Neural cell (in vitro differentiated cells): ENCODE measurements at regions not wholly inside any gene's neighbourhood (a gene's known extent, or its start where the extent isn't known, plus 50 kb on each side); places are given as distances from the start of the nearest gene placed in this dataset.

Experiments
- H2AFZ ChIP-seq: fragments of 200-600, 300-800 bp; sonication (generic), shearing (Covaris generic); 2 replicates; pipeline ENCODE4 v1.6.0; 2014; ENCODE audit warnings: low read depth, mild to moderate bottlenecking, antibody characterized with exemption, low read length, moderate library complexity
- H3F3A ChIP-seq: fragments of 200-600 bp; shearing (Covaris generic); 2 replicates; pipeline ENCODE4 v1.6.1; 2016; ENCODE audit warnings: mild to moderate bottlenecking, moderate library complexity, mixed read lengths, antibody characterized with exemption, low read length; ENCODE audit not compliant: insufficient read depth, poor library complexity, severe bottlenecking
- H3K27ac ChIP-seq: fragments of 200-600, 300-800 bp; sonication (generic), shearing (Covaris generic); 2 replicates; pipeline ENCODE4 v1.5.1; 2014; ENCODE audit warnings: mild to moderate bottlenecking, low read length, moderate library complexity
- H3K27me3 ChIP-seq: fragments of 300-800, 200-600 bp; sonication (generic), shearing (Covaris generic); 2 replicates; pipeline ENCODE4 v1.6.0; 2014; ENCODE audit warnings: mild to moderate bottlenecking, low read depth, low read length, moderate library complexity; ENCODE audit not compliant: insufficient read depth
- H3K36me3 ChIP-seq: fragments of 300-800, 200-600 bp; sonication (generic), shearing (Covaris generic); 2 replicates; pipeline ENCODE4 v1.5.1; 2014; ENCODE audit warnings: mild to moderate bottlenecking, antibody characterized with exemption, low read length, moderate library complexity; ENCODE audit not compliant: insufficient read depth
- H3K4me2 ChIP-seq: fragments of 300-800, 200-600 bp; sonication (generic), shearing (Covaris generic); 2 replicates; pipeline ENCODE4 v1.6.0; 2014; ENCODE audit warnings: mild to moderate bottlenecking, low read length
- H3K4me3 ChIP-seq: fragments of 300-800, 200-600 bp; sonication (generic), shearing (Covaris generic); 2 replicates; pipeline ENCODE4 v1.5.1; 2014; ENCODE audit warnings: mild to moderate bottlenecking, low read length, moderate library complexity
- H3K79me2 ChIP-seq: fragments of 200-600 bp; shearing (Covaris generic); replicated peaks from 2 replicates; pipeline ENCODE4 v1.6.0; 2014; ENCODE audit warnings: mild to moderate bottlenecking, low read length, moderate library complexity; ENCODE audit not compliant: insufficient read depth
- H3K9ac ChIP-seq: fragments of 300-800, 200-600 bp; sonication (generic), shearing (Covaris generic); 2 replicates; pipeline ENCODE4 v1.6.1; 2016; ENCODE audit warnings: mild to moderate bottlenecking, low read length, mixed read lengths
- H3K9me2 ChIP-seq: fragments of 200-600 bp; shearing (Covaris generic); 2 replicates; pipeline ENCODE4 v1.6.1; 2016; ENCODE audit warnings: mild to moderate bottlenecking, low read length, mixed read lengths; ENCODE audit not compliant: insufficient read depth
- H3K9me3 ChIP-seq: fragments of 200-600, 300-800 bp; sonication (generic), shearing (Covaris generic); 2 replicates; pipeline ENCODE4 v1.6.1; 2016; ENCODE audit warnings: mild to moderate bottlenecking, mixed run types, low read length, moderate library complexity, mixed read lengths
- H4K20me1 ChIP-seq: fragments of 200-600 bp; shearing (Covaris generic); 2 replicates; pipeline ENCODE4 v1.6.1; 2016; ENCODE audit warnings: mild to moderate bottlenecking, mixed run types; ENCODE audit not compliant: insufficient read depth
- CTCF ChIP-seq: fragments of 450-650 bp; IDR thresholded peaks from 2 replicates; pipeline ENCODE4 v1.5.1; 2014; ENCODE audit warnings: antibody characterized with exemption, mild to moderate bottlenecking, moderate library complexity; ENCODE audit not compliant: poor library complexity, severe bottlenecking
- EP300 ChIP-seq: fragments of 450-650 bp; conservative IDR thresholded peaks from 2 replicates; pipeline ENCODE4 v1.6.1; 2014; ENCODE audit warnings: antibody characterized with exemption, mild to moderate bottlenecking, moderate library complexity; ENCODE audit not compliant: poor library complexity, severe bottlenecking
- EZH2 ChIP-seq: fragments of 200-600, 300-800 bp; shearing (Covaris generic), sonication (generic); IDR thresholded peaks from 2 replicates; pipeline ENCODE4 v1.6.1; 2014; ENCODE audit warnings: antibody characterized with exemption, low read length, borderline replicate concordance, mild to moderate bottlenecking; ENCODE audit not compliant: insufficient read depth, poor library complexity, severe bottlenecking
- MXI1 ChIP-seq: fragments of 450-650 bp; conservative IDR thresholded peaks from 2 replicates; pipeline ENCODE4 v1.6.1; 2014; ENCODE audit warnings: antibody characterized with exemption, mild to moderate bottlenecking; ENCODE audit not compliant: poor library complexity, severe bottlenecking
- POLR2AphosphoS5 ChIP-seq: IDR thresholded peaks from 2 replicates; pipeline ENCODE4 v1.6.1; 2012
- RAD21 ChIP-seq: fragments of 450-650 bp; conservative IDR thresholded peaks from 2 replicates; pipeline ENCODE4 v1.6.1; 2014; ENCODE audit warnings: antibody characterized with exemption, mild to moderate bottlenecking, moderate library complexity
- REST ChIP-seq: IDR thresholded peaks from 2 replicates; pipeline ENCODE4 v1.6.1; 2012; ENCODE audit warnings: borderline replicate concordance
- SMC3 ChIP-seq: fragments of 450-650 bp; conservative IDR thresholded peaks from 2 replicates; pipeline ENCODE4 v1.6.1; 2014; ENCODE audit warnings: antibody characterized with exemption, mild to moderate bottlenecking, moderate library complexity; ENCODE audit not compliant: poor library complexity
- TAF1 ChIP-seq: IDR thresholded peaks from 2 replicates; pipeline ENCODE4 v1.6.1; 2012; ENCODE audit warnings: low read depth

- no peak overlapping the region for H3K4me2 ChIP-seq
- no peaks in the 10 kb centered on the region for H4K20me1 ChIP-seq
These were observed 148.5 kb upstream of the NAALADL2 start for GRCh38 chr3:174710612-174711011.

GRCh38 chr3:174715386-174715785 is 143.7 kb upstream of the NAALADL2 start:
- no peaks in the 10 kb centered on the region for H3K9me3 ChIP-seq
- no peak overlapping the region for H2AFZ ChIP-seq
- no peaks in the 10 kb centered on the region for H3F3A ChIP-seq
- no peaks in the 10 kb centered on the region for H3K36me3 ChIP-seq
- H4K20me1 ChIP-seq = no peaks in the 10 kb centered on the region
- H3K4me3 ChIP-seq = no peak overlapping the region
- TF ChIP-seq POLR2AphosphoS5 = no peak
- TF ChIP-seq TAF1 = no peak
- TF ChIP-seq REST = no peak
- TF ChIP-seq SMC3 = no peak
- TF ChIP-seq EZH2 = no peak
- TF ChIP-seq MXI1 = no peak
- TF ChIP-seq RAD21 = no peak
- no peak for TF ChIP-seq CTCF
- TF ChIP-seq EP300 = no peak
- H3K9me2 ChIP-seq = no peaks in the 10 kb centered on the region
- H3K9ac ChIP-seq = no peak overlapping the region
- H3K27me3 ChIP-seq = no peaks in the 10 kb centered on the region
- no peak overlapping the region for H3K4me2 ChIP-seq
- H3K79me2 ChIP-seq = no peaks in the 10 kb centered on the region
- no peak overlapping the region for H3K27ac ChIP-seq

More at GRCh38 chr3:174710612-174711011, 148.5 kb upstream of the NAALADL2 start:
- no peaks in the 10 kb centered on the region for H3K79me2 ChIP-seq
- H3K27ac ChIP-seq = no peak overlapping the region
- H3K9me2 ChIP-seq = no peaks in the 10 kb centered on the region
- H3K9me3 ChIP-seq = no peaks in the 10 kb centered on the region
- H3K27me3 ChIP-seq = no peaks in the 10 kb centered on the region
- H3K9ac ChIP-seq = no peak overlapping the region
- H3F3A ChIP-seq = no peaks in the 10 kb centered on the region
- no peak overlapping the region for H2AFZ ChIP-seq
- no peaks in the 10 kb centered on the region for H3K36me3 ChIP-seq
- TF ChIP-seq RAD21 (no peak), EP300 (no peak)
- no peak overlapping the region for H3K4me3 ChIP-seq

- Histone ChIP-seq H3K36me3 (no peaks in the 10 kb centered on the region), H3K9me2 (no peaks in the 10 kb centered on the region), H3K4me3 (no peak overlapping the region), H4K20me1 (no peaks in the 10 kb centered on the region), H3F3A (no peaks in the 10 kb centered on the region), H3K9ac (no peak overlapping the region), H2AFZ (no peak overlapping the region), H3K4me2 (no peak overlapping the region), H3K79me2 (no peaks in the 10 kb centered on the region), H3K27ac (no peak overlapping the region), H3K9me3 (no peaks in the 10 kb centered on the region), H3K27me3 (no peaks in the 10 kb centered on the region)
- no peak for TF ChIP-seq EZH2
- no peak for TF ChIP-seq MXI1
- TF ChIP-seq SMC3 = no peak
- no peak for TF ChIP-seq TAF1
- TF ChIP-seq REST = no peak
- TF ChIP-seq CTCF = no peak
- no peak for TF ChIP-seq EP300
- TF ChIP-seq POLR2AphosphoS5 = no peak
- no peak for TF ChIP-seq RAD21
These were observed 142.1 kb upstream of the NAALADL2 start for GRCh38 chr3:174716956-174717505.
